Spleen (tissue), 7 donors: ENCODE measurements at regions not wholly inside any gene's neighbourhood (a gene's known extent, or its start where the extent isn't known, plus 50 kb on each side); places are given as distances from the start of the nearest gene placed in this dataset.

Experiments
- POLR2AphosphoS5 ChIP-seq, 3 donors: sonication (generic); formaldehyde crosslinking; IDR thresholded peaks; one replicate each; pipeline ENCODE4 v1.5.1; 2017; ENCODE audit warnings: antibody characterized with exemption in 3 of 3
- TF ChIP-seq, protein P1 (sequence below), 11 experiments: fragments of 200-600 bp in 7 of 11; fragments of 450-650 bp in 4 of 11; sonication (generic) in 4 of 11; IDR thresholded peaks in 8 of 11; conservative IDR thresholded peaks in 3 of 11; 1 replicate in 7 of 11; 2 replicates in 4 of 11; pipeline versions ENCODE4 v1.4.0 to v1.8.0; 2016 to 2021; ENCODE audit warnings: antibody characterized with exemption in 11 of 11, inconsistent platforms in 4 of 11, mild to moderate bottlenecking in 1 of 11
- donor health status: DM: no; HTN: no; CAD: no; lungs with moderate emphysema.
- donor health status: DM: no; HTN: no; CAD: no.
- donor health status: DM: no; HTN: no; CAD: no.

GRCh38 chr6:140082867-140083297 is 708.4 kb upstream of the CITED2 start:
- TF ChIP-seq, protein P1, sequence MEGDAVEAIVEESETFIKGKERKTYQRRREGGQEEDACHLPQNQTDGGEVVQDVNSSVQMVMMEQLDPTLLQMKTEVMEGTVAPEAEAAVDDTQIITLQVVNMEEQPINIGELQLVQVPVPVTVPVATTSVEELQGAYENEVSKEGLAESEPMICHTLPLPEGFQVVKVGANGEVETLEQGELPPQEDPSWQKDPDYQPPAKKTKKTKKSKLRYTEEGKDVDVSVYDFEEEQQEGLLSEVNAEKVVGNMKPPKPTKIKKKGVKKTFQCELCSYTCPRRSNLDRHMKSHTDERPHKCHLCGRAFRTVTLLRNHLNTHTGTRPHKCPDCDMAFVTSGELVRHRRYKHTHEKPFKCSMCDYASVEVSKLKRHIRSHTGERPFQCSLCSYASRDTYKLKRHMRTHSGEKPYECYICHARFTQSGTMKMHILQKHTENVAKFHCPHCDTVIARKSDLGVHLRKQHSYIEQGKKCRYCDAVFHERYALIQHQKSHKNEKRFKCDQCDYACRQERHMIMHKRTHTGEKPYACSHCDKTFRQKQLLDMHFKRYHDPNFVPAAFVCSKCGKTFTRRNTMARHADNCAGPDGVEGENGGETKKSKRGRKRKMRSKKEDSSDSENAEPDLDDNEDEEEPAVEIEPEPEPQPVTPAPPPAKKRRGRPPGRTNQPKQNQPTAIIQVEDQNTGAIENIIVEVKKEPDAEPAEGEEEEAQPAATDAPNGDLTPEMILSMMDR (IDR thresholded peaks at IDR 0.05 in 8 of 11, conservative IDR thresholded peaks at IDR 0.05 in 3 of 11), result no peak
- no peak for TF ChIP-seq POLR2AphosphoS5 (IDR thresholded peaks at IDR 0.05)
